Caco-2 (cell line): ENCODE measurements at regions not wholly inside any gene's neighbourhood (a gene's known extent, or its start where the extent isn't known, plus 50 kb on each side); places are given as distances from the start of the nearest gene placed in this dataset.

Source experiments
- BruUV-seq: library from RNA; stranded (reverse); fragments of 400-500 nt; replicated peaks from 2 replicates; lab custom pipeline; 2021; lab: Mats Ljungman, UMichigan
- CTCF ChIA-PET: fragments of 300-600 bp; sonication (Branson Sonifier 250); formaldehyde crosslinking; loops from one replicate; lab custom pipeline; 2022; ENCODE audit warnings: antibody characterized with exemption; lab: Charles Lee
- POLR2A ChIA-PET: fragments of 300-600 bp; sonication (Branson Sonifier 250); formaldehyde crosslinking; loops from one replicate; lab custom pipeline; 2022; ENCODE audit warnings: antibody characterized with exemption; lab: Charles Lee
- DNase-seq, 2 experiments: peaks; one replicate each; pipeline versions ENCODE4 v3.0.0 to v3.0.0-alpha.2; 2020 to 2022
- H3K27me3 ChIP-seq: replicated peaks from 2 replicates; pipeline ENCODE4 v1.6.0; 2011; ENCODE audit warnings: low read length; ENCODE audit not compliant: control insufficient read depth, insufficient read depth
- H3K36me3 ChIP-seq: 2 replicates; pipeline ENCODE4 v1.5.1; 2011; ENCODE audit warnings: low read length; ENCODE audit not compliant: control insufficient read depth, insufficient read depth
- H3K4me1 ChIP-seq: fragments of 250-450 bp; sonication (Bioruptor Pico); 2 replicates; pipeline ENCODE4 v1.5.1; 2020; ENCODE audit warnings: mild to moderate bottlenecking
- H3K4me3 ChIP-seq: 2 replicates; pipeline ENCODE4 v1.5.1; 2011; ENCODE audit warnings: low read depth, mild to moderate bottlenecking, control low read depth, low read length
- H3K9me3 ChIP-seq: fragments of 250-450 bp; sonication (Bioruptor Pico); 2 replicates; pipeline ENCODE4 v1.5.1; 2020; ENCODE audit warnings: mild to moderate bottlenecking, moderate library complexity
- H3K27ac Mint-ChIP-seq: one replicate; pipeline ENCODE4 v1.8.0; 2022; ENCODE audit warnings: mixed read lengths; ENCODE audit not compliant: unreplicated experiment
- H3K27me3 Mint-ChIP-seq: one replicate; pipeline ENCODE4 v1.8.0; 2022; ENCODE audit warnings: mixed read lengths; ENCODE audit not compliant: insufficient read depth, unreplicated experiment
- H3K36me3 Mint-ChIP-seq: one replicate; pipeline ENCODE4 v1.8.0; 2022; ENCODE audit warnings: mild to moderate bottlenecking, mixed read lengths; ENCODE audit not compliant: insufficient read depth, unreplicated experiment
- H3K4me1 Mint-ChIP-seq: one replicate; pipeline ENCODE4 v1.8.0; 2022; ENCODE audit warnings: low read depth, mixed read lengths; ENCODE audit not compliant: unreplicated experiment
- H3K4me3 Mint-ChIP-seq: one replicate; pipeline ENCODE4 v1.8.0; 2022; ENCODE audit warnings: mild to moderate bottlenecking, moderate library complexity, mixed read lengths; ENCODE audit not compliant: unreplicated experiment
- H3K9me3 Mint-ChIP-seq: one replicate; pipeline ENCODE4 v1.8.0; 2022; ENCODE audit warnings: mixed read lengths; ENCODE audit not compliant: unreplicated experiment
- intact Hi-C: fragments of 100-400 bp; cut with micrococcal nuclease; formaldehyde crosslinking; loops from one replicate; pipeline ENCODE4 v1.10.0; 2022; ENCODE audit not compliant: unreplicated experiment
- TF ChIP-seq, protein P1 (sequence below), 2 experiments: fragments of 200-600 bp in 1 of 2; IDR thresholded peaks; 1 replicate in 1 of 2; 2 replicates in 1 of 2; pipeline versions ENCODE4 v1.5.1 to v1.8.0; 2011 to 2022; ENCODE audit warnings: antibody characterized with exemption in 1 of 2, control low read depth in 1 of 2, inconsistent platforms in 1 of 2, low read depth in 1 of 2, low read length in 1 of 2, mild to moderate bottlenecking in 1 of 2, moderate library complexity in 1 of 2; ENCODE audit not compliant: insufficient read depth in 1 of 2, severe bottlenecking in 1 of 2, unreplicated experiment in 1 of 2

DNA sequence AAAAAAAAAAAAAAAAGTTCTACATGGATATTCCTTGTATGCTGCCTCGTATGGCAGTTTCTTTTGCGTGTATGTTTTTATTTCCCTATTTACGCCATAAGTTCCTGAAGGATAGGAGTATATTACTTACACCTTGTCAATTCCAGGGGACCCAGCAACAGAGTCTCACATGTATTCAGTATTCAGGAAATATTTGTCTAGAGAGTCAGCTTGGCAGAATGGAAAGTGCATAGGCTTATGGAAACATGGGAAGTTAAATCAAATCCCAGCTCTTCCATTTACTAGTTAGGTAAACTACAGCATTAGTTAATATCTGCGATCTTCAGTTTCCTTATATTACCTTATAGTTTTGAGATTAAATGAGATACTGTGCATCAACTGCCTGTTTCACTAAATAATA lies 51.1 kb upstream of the SLC22A16 start:
- intact Hi-C loops, result loop anchor here (5.0 kb wide), 1 partner anchor 730 kb away; a partner anchor contains a TSS
- Mint-ChIP-seq H3K4me3 (no peak overlapping the region), H3K27ac (no peak overlapping the region), H3K27me3 (no peaks in the 10 kb centered on the region), H3K4me1 (no peaks in the 10 kb centered on the region), H3K36me3 (no peaks in the 10 kb centered on the region), H3K9me3 (no peaks in the 10 kb centered on the region)
- TF ChIP-seq, protein P1, sequence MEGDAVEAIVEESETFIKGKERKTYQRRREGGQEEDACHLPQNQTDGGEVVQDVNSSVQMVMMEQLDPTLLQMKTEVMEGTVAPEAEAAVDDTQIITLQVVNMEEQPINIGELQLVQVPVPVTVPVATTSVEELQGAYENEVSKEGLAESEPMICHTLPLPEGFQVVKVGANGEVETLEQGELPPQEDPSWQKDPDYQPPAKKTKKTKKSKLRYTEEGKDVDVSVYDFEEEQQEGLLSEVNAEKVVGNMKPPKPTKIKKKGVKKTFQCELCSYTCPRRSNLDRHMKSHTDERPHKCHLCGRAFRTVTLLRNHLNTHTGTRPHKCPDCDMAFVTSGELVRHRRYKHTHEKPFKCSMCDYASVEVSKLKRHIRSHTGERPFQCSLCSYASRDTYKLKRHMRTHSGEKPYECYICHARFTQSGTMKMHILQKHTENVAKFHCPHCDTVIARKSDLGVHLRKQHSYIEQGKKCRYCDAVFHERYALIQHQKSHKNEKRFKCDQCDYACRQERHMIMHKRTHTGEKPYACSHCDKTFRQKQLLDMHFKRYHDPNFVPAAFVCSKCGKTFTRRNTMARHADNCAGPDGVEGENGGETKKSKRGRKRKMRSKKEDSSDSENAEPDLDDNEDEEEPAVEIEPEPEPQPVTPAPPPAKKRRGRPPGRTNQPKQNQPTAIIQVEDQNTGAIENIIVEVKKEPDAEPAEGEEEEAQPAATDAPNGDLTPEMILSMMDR (IDR thresholded peaks at IDR 0.05; ENCODE audit: insufficient read depth in 1 of 2, low read depth in 1 of 2, low read length in 1 of 2, severe bottlenecking in 1 of 2, unreplicated experiment in 1 of 2), result no peak
- Histone ChIP-seq H3K4me1 (peaks cover 3% of the 10 kb centered on the region; the same call in 1 of the 2 replicates), H3K27me3 (no peaks in the 10 kb centered on the region), H3K4me3 (no peak overlapping the region), H3K36me3 (no peaks in the 10 kb centered on the region), H3K9me3 (no peaks in the 10 kb centered on the region; the same call in 1 of the 2 replicates)
- no TSS peak for BruUV-seq
- no peak for DNase-seq
- ChIA-PET POLR2A (no interaction called here), CTCF (interaction anchor here (0.7 kb wide), 1 partner anchor 686 kb away, joined by 4 read pairs; no protein-coding TSS in a partner anchor)

DNA sequence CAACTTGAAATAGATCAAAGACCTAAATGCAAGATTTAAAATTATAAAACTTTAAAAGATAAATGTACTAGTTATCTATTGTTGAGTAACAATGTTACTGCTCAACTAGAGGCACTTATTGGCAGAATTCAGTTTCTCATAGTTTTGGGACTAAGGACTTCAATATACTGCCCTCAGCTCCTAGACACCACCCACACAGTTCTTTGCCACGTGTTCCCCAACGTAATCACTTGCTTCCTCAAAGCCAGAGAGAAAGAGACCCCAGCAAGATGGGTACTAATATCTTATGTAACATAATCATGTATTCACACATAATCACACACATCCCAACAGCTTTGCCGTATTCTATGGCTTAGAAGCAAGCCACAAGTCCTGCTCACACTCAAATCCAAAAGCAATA lies 50.3 kb upstream of the SLC22A16 start:
- CTCF ChIA-PET, result interaction anchor here (0.7 kb wide), 2 partner anchors 137 to 687 kb away, joined by 4 read pairs; no protein-coding TSS in a partner anchor
- H3K4me3 ChIP-seq, result no peak overlapping the region
- intact Hi-C loops, result loop anchor here (5.0 kb wide), 1 partner anchor 731 kb away; a partner anchor contains a TSS
- TF ChIP-seq, protein P1 (IDR thresholded peaks at IDR 0.05; ENCODE audit: insufficient read depth in 1 of 2, low read depth in 1 of 2, low read length in 1 of 2, severe bottlenecking in 1 of 2, unreplicated experiment in 1 of 2), result no peak
- Mint-ChIP-seq H3K4me1 (no peaks in the 10 kb centered on the region), H3K27me3 (no peaks in the 10 kb centered on the region), H3K27ac (no peak overlapping the region), H3K36me3 (no peaks in the 10 kb centered on the region), H3K9me3 (no peaks in the 10 kb centered on the region), H3K4me3 (no peak overlapping the region)
- H3K36me3 ChIP-seq, result no peaks in the 10 kb centered on the region
- no TSS peak for BruUV-seq
- H3K27me3 ChIP-seq, result no peaks in the 10 kb centered on the region
- POLR2A ChIA-PET, result no interaction called here
- no peak for DNase-seq
- H3K9me3 ChIP-seq, result no peaks in the 10 kb centered on the region; the same call in 1 of the 2 replicates
- H3K4me1 ChIP-seq, result peaks cover 3% of the 10 kb centered on the region; the same call in 1 of the 2 replicates
